ENCODE measurements at regions not wholly inside any gene's neighbourhood (a gene's known extent, or its start where the extent isn't known, plus 50 kb on each side); places are given as distances from the start of the nearest gene placed in this dataset.
"Not testable (repeated sequence)": the region's sequence is repeated elsewhere in the genome, so short reads cannot be mapped to it uniquely, and the experiment has no call there.

- not testable (repeated sequence) for DNase-seq
These were observed 169.6 kb upstream of the TP53TG3 start for GRCh38 chr16:32845572-32845971.

DNA sequence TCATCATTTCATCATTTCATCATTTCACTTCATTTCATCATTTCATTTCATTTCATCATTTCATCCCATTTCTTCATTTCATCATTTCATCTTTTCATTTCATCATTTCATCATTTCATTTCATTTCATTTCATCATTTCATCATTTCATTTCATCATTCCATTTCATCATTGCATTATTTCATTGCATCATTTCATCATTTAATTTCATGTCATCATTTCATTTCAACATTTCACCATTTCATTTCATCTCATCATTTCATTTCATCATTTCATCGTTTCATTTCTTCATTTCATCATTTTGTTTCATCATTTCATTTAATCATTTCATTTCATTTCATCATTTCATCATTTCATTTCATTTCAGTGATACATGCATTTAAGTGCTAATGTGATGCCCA lies 166.9 kb upstream of the TP53TG3 start:
- DNase-seq = not testable (repeated sequence)

DNA sequence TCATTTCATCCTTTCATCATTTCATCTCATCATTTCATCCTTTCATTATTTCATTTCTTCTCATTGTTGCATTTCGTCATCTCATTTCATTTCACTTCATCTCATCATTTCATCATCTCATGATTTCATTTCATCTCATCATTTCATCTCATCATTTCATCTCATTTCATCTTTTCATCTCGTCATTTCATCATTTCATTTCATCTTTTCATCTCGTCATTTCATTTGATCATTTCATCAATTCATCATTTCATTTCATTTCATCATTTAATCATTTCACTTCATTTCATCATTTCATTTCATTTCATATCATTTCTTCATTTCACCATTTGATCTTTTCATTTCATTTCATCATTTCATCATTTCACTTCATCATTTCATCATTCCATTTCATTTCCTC lies 131.3 kb upstream of the TP53TG3 start:
- DNase-seq = not testable (repeated sequence)

GRCh38 chr16:32805639-32806038 lies 129.7 kb upstream of the TP53TG3 start:
- not testable (repeated sequence) for DNase-seq
